Lower leg skin (tissue), 3 donors: ENCODE measurements at regions not wholly inside any gene's neighbourhood (a gene's known extent, or its start where the extent isn't known, plus 50 kb on each side); places are given as distances from the start of the nearest gene placed in this dataset.

Experiments
- CTCF ChIP-seq, 3 donors: fragments of 450-650 bp; IDR thresholded peaks; one replicate each; pipeline ENCODE4 v1.5.1; 2016; ENCODE audit warnings: antibody characterized with exemption in 3 of 3, mild to moderate bottlenecking in 3 of 3, moderate library complexity in 2 of 3
- POLR2A ChIP-seq, 2 donors: fragments of 450-650 bp; IDR thresholded peaks; one replicate each; pipeline ENCODE4 v1.6.1; 2016 to 2017; ENCODE audit warnings: antibody characterized with exemption in 2 of 2, mild to moderate bottlenecking in 1 of 2, moderate library complexity in 1 of 2

GRCh38 chr7:33799766-33800165 is 105.6 kb upstream of the BMPER start:
- TF ChIP-seq CTCF (IDR thresholded peaks at IDR 0.05) (no peak), POLR2A (IDR thresholded peaks at IDR 0.05) (no peak)
